Activated T-helper 9 cell treated with anti-CD3 and anti-CD28 coated beads, Interleukin-2, amount 50 U/mL, for 16 hours (primary cell): ENCODE measurements at regions not wholly inside any gene's neighbourhood (a gene's known extent, or its start where the extent isn't known, plus 50 kb on each side); places are given as distances from the start of the nearest gene placed in this dataset.
"Not testable (repeated sequence)": the region's sequence is repeated elsewhere in the genome, so short reads cannot be mapped to it uniquely, and the experiment has no call there.

Experiments
- DNase-seq: peaks from one replicate; pipeline ENCODE4 v3.0.0-alpha.2; 2020; ENCODE audit warnings: low read depth

DNA sequence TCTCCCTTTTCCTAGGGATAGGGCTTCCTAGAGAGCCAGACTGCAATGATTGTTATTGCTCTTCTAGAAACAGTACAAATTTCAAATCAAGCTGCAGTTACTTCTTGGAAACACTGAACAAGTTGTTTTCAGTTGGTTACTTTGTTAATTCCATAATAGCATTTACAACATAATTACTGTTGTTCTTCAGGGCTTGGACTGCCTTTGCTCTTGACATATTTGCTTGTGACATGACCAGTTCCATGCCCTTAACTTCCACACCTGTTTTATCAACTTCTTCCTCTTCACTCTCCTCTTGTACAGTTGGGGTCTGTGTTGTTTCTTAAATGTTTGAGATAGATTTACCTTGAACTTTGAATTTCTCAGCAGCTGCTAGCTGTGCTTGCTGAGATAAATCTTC lies 104.4 kb downstream of the SEC23IP start:
- DNase-seq: no peak

DNA sequence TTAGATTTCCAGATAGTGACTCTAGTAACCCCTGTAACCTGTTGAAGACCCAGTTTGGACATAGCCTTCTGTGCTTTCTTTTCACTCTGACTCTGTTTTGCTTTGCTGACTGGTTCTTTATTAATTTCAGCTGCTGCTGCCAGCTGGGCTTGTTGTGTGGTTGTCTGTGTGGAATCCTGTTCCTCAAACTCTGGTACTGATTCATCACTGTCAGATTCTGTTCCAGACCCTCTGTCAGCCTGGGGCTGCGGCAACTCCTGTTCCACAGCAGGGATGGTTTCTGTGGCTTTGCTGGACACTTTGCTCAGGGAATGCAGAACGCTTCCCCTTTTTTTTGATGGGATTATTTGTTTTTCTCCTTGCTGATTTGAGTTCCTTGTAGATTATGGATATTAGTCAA lies 104.9 kb downstream of the SEC23IP start:
- no peak for DNase-seq

- DNase-seq: no peak
These were observed 110.3 kb downstream of the SEC23IP start for GRCh38 chr10:120002785-120003184.

- no peak for DNase-seq
These were observed 113.0 kb downstream of the SEC23IP start for GRCh38 chr10:120005207-120006201.

GRCh38 chr10:120007261-120007660 lies 114.7 kb downstream of the SEC23IP start:
- DNase-seq: no peak

DNA sequence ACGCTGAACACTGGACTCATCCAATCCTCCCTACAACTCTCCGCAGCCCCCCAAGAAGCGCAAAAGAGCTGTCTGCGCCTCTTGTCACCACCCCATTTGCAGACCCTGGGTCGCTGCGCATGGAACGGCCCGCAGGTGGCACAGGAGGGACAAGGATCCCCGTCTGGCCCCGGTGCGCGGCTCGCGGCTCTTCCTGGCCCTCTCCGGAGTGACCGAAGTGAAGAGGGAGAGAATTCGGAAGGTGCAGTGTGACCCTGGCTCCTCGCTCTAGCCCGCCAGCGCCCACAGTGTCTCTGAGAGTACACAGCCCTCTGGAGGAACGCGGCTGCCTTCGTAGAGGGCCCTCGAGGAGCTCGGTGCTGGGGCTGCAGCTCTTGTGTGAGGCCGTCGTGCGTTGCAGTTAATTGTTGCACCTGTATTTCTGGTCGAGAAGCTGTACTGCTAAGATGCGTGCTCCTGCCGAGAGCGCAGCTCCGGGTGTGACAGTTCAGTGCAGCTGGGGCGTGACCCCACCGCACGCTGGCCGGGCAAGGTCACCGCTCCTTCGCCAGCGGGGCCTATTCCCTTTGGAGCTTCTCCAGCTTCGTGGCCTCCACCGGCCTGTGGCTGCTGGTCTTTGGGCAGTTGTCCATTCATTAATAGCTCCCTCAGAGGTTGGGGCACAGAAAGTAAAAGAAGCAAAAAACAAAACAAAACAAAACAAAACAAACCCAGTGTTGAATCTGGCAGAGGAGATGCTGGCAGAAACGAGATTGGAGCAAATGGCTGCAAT lies 119.0 kb downstream of the SEC23IP start:
- no peak for DNase-seq

DNA sequence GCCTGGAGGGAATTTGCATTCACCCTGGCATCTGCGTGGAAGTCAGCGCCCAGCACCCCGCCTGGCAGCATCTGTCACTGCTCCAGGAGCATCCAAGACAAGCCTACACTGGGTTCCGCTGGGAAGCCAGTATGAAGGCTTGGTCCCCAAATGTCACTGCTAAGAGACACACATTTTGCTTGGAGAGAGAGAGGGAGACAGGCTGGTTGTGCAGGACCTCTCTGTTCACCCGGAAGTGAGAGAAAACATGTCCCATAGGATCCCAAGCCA lies 119.5 kb downstream of the SEC23IP start:
- DNase-seq: no peak

DNA sequence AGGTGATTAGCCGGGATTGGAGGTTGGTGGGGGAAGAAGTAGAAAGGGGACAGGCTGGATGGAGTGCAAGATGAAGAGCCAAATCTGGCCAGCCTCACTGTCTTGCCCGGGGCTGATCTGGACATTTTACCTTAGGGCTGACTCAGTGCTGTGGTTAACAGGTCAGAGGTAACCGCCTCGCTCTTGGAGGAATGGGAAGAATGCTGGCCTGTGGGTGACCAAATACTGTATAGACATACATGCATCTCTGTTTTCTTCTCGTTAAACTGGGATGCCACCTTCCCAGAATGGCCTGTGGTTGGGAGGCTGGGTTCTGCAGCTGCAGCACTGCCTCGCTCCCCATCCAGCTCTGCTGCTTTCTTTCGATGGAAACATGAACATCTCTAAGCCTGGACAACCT lies 120.0 kb downstream of the SEC23IP start:
- no peak for DNase-seq

- no peak for DNase-seq
These were observed 121.5 kb downstream of the SEC23IP start for GRCh38 chr10:120014031-120014430.

GRCh38 chr10:120015064-120015463 lies 122.5 kb downstream of the SEC23IP start:
- DNase-seq: no peak

DNA sequence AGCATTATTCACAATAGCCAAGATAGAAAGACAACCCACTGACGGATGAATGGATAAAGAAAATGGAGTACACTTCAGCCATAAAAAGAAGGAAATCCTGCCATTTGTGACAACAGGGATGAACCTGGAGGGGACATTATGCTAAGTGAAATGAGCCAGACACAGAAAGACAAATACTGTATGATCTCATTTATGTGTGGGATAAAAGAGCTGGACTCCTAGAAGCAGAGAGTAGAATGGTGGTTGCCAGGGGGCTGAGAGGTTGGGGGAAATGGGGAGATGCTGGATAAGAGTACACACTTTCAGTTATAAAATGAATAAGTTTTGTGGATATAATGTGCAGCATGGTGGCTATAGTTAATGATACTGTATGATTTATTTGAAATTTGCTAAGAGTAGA lies 124.4 kb downstream of the SEC23IP start:
- DNase-seq: no peak

DNA sequence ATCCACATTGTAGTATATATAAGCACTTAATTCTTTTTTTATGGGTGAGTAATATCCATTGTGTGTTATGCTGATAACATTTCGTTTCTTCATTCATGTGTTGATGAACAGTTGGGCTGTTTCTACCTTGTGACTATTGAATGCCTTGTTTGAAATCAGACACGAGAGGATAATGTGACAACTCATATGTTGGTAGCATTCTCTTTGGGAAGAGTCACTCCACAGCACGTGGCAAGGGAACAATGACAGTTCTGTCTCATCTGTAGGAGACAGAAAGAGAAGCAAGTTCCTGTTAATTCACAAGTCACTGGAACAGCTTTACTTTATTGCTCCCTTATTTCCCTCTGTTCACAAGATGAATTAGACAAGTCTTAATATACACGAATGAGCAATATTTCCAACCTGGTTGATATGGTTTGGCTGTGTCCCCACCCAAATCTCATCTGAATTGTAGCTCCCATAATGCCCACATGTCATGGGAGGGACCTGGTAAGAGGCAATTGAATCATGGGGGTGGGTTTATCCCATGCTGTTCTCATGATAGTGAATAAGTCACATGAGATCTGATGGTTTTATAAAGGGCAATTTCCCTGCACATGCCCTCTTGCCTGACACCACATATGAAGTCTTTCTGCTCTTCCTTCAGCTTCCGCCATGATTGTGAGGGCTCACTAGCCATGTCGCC lies 125.3 kb downstream of the SEC23IP start:
- DNase-seq: no peak

GRCh38 chr10:120018695-120019094 lies 126.2 kb downstream of the SEC23IP start:
- DNase-seq: no peak

DNA sequence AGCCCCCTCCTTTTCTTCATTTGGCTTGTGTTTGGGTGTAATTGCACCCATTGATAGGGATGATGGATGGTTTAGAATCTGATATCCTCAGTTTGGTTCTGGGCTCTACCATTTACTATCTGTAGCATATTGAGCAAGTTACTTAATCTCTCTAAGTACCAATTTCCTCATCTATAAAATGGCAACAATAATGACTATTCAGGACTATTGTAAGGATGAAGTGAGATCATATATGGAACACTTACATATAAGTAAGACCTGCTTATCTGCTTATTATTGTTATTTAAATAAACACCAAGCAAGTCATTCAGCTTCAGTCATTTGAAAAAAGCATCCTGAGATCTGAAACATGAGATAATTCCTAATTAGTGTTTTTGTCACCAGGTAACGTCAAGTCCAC lies 127.0 kb downstream of the SEC23IP start:
- no peak for DNase-seq

GRCh38 chr10:120022357-120022756 lies 129.8 kb downstream of the SEC23IP start:
- no peak for DNase-seq

DNA sequence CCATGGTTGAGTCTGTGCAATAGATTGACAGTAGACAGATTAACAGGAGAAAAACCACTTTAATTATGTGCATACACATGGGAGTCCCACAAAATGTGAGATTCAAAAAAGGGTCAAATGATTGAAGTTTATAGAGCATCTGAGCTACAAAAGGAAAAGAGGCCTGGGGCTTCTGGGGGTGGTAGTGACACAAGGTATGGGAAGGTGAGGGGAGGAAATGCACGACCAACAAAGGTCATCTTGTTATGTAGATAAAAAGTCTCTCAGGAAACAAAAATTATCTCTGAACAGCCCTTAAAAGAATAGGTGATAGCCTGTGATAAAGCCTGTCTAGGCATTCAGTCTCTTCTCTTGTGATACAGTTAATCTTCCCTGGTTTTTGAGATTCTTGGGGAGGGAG lies 141.7 kb downstream of the SEC23IP start:
- DNase-seq: no peak

GRCh38 chr10:120039046-120039445 lies 146.5 kb downstream of the SEC23IP start:
- DNase-seq: no peak

DNA sequence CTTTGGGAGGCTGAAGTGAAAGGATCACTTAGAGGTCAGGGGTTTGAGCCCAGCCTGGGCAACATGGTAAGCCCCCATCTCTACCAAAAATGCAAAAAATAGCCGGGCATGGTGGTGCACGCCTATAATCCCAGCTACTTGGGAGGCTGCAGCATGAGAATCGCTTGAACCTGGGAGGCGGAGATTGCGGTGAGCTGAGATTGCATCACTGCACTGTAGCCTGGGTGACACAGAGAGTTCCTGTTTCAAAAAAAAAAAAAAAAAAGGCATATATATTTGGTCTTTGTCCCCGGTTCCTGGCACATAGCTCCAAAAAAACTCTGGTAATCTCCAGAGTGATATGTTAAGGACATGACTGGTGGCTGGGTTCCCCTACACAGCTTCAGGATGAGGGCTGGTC lies 147.3 kb downstream of the SEC23IP start:
- DNase-seq: no peak

GRCh38 chr10:120041807-120042559 lies 149.5 kb downstream of the SEC23IP start:
- DNase-seq: no peak

- DNase-seq: no peak
These were observed 150.2 kb downstream of the SEC23IP start for GRCh38 chr10:120042705-120043104.

DNA sequence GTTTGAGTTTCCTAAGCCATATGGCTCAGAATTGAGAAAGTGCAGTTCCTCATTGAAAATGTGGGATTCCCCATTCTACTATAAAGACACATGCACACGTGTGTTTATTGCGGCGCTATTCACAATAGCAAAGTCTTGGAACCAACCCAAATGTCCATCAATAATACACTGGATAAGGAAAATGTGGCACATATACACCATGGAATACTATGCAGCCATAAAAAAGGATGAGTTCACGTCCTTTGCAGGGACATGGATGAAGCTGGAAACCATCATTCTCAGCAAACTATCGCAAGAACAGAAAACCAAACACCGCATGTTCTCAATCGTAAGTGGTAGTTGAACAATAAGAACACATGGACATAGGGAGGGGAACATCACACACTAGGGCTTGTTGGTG lies 154.8 kb downstream of the SEC23IP start:
- not testable (repeated sequence) for DNase-seq

DNA sequence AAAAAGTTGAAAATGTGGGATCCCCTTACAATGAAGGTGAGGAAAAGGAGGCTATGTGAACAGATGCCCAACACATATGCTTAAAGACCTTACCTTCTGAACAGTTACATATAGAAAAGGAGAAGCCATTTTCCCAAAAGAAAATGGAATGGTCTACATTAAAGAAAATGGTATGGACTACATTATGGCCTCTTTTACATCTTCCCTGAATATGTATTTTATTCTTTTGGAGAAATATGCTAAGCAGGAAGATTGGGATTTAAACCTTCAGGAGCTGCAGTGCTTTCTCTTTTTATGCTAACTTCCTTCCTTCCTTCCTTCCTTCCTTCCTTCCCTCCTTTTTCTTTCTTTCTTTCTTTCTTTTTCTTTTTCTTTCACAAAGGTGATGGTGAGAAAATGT lies 155.4 kb downstream of the SEC23IP start:
- no peak for DNase-seq
